HG03135 (cell line): ENCODE measurements at regions not wholly inside any gene's neighbourhood (a gene's known extent, or its start where the extent isn't known, plus 50 kb on each side); places are given as distances from the start of the nearest gene placed in this dataset.

Source experiments
- ATAC-seq: cut with Tn5 transposase; IDR thresholded peaks from one replicate; pipeline ENCODE4 v1.9.1; 2021; ENCODE audit warnings: mild to moderate bottlenecking, moderate library complexity; ENCODE audit not compliant: unreplicated experiment

DNA sequence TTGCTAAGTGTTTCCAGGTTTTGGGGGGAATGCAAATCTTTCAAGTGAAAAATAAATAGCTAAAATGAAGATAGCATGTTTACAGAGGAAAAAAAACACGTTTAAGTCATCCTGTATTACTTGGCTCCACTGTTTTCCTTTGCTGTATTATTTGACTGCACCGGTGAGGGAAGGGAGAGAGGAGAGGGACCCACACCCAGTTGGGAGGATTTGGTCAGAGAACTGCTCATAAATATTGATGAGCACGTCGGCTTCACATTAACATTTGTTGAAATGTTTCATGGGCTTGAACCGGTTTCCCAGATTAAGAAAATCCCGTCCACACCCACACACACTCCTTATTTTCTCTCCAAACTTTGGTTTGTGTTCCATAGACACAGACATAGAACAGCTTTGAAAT, 493.8 kb upstream of the MGMT start:
- no peak for ATAC-seq

DNA sequence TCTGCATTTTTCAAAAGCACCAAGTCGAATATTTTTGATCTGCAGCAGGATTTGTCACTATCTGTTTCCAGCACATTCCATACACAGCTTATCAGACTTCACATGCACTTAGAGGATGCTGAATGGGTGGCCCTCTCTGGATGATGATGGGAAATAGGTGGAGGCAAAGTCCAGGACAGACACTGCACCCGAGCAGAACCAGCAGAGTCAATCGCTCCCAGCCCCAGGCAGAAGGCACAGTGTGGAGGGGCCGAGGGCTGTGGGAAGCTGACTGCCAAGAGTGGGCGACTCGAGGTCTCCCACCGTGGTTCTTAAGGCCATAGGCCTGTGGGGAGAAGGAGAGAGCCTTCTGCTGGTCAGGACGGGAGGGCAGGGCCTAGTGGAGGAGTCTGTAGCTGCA, 490.2 kb upstream of the MGMT start:
- ATAC-seq, result no peak

DNA sequence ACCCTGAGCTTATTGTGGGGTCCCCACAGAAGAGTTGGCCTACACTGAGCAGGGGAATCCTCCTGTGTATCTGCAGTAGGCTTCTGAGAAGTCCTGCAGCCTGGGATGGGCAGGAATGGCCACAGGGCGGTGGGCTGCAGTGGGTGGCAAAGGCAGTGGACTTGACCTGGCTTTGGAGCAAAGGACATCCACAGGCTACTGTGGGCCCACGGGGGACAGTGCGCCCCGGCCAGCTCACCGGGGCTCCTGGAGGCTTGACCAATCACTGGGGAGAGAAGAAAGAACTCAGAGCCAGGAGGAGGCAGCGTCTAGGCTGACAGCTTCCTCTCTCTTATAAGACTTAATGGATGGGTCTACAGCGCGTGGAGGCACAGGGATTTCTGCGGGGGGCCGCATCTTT, 488.8 kb upstream of the MGMT start:
- ATAC-seq, result no peak

DNA sequence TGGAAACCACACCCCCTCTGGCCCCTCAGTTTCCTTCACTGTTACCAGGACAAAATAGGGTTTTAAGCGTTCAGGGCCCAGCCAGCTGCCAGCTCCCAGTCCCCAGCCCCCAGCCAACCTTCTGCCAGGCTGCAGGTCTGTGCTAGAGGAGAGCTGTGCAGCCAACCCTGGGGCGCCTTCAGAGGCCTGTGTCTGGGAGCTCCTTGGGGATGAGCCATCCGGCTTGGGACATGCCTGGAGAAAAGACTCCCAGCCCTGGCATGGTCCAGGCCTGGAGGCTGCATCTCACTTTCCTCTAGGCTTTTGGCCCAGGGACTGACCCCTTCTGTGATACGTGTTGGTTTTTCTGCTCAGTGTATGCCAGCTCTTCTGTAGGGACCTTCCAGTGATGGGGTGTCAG, 487.6 kb upstream of the MGMT start:
- ATAC-seq, result no peak

DNA sequence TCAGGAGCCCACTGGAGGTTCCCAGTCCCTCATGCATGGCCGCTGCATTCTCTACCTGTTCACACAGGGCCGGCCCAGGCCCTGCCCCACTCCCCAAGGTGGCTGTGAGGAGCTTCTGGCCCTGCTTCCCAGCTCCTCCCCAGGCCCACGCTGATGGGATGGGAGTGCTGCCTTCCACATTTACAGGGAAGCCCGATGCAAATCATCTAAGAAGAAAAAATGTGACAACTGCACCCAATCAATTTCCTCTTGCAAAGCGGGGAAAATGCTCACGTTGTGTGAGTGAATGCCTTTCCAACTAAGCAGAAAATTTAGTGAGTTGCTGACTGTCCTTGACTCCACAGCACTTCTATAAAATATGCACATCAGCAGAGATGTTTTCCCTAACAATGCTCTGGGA, 485.8 kb upstream of the MGMT start:
- ATAC-seq, result no peak

DNA sequence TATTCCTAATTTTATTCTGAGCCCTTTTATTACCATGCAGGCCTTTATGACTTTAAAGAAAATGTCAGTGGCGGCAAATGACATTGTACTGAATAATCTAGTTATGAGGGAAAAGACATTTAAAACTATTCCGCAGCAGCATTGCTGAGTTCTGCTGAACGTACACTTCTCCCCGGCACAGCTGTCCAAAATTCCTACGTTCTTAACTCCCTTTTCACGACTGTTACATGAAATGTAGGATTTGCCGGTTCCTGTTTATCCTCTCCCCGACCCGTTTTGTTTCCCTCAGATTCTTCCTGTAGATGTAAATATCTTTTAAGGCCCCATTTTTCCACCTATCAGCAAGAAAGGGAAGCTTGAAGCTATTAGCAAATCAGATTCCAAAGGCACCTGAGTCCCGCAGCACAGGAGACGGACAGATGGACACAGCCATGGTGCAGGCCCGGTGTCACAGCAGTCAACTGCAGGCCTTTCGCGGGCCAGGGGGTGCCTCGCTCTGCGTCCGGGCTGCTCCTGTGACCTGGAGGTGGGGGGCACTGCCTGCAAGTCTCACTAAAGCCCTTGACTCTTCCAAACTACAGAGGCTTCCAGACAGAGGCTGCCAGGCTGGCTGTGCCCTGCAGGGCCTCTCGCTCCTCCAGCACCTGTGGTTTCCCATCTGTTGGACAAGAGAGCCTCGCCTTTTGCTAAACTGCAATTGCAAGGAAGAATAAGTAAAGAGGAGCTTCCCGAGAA, 485.0 kb upstream of the MGMT start:
- no peak for ATAC-seq

DNA sequence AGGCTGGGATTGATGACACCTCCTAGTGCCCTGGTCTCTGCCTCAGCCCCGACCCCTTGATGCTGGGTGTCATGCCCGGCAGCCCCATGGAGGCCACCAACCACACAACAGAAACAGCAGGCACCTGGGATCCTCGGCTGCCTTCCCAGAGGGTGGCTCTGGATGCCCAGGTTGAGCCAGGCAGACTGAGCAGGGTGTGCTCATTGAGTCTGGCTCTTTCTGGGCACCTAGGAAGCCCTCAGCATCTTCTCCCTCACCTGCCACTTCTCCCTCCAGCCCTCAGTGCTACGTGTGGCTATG, 484.5 kb upstream of the MGMT start:
- no peak for ATAC-seq

DNA sequence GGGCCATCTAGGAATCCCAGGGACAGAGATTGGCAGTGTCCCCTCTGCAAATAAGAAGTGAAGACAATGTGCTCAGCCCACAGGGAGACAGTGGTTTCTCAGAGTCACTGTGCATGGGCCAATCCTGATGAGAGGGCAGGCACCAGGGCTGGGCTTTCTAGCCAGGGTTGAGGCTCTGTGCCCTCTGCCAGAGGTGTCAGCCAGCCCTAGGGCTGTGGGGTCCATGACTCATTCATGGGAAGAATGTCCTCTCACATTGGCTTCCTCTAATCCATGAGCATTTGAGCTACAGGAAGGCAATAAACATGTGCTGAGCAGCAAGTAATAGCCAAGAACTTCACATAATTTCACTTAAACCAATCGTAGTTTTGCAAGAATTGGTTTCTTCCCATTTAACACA, 482.0 kb upstream of the MGMT start:
- ATAC-seq, result no peak

DNA sequence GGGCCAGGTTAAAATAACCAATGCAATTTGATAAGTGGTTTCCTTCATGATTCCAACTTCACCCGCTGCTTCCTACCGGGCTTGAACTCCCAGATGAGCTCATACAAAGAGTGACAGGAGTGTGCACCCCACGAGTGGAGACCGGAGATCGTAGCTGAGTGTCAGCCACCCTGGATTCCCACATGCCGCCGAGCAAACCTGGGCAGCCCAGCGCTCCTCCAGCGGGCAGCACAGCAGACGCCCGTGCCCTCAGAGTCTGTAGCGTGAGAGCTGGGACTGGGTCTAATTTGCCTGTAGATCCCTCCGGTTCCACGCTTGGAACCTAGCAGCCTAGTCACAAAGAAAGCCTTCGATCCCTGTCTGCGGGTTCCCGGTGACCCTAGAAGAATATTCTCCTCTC, 476.1 kb upstream of the MGMT start:
- no peak for ATAC-seq

DNA sequence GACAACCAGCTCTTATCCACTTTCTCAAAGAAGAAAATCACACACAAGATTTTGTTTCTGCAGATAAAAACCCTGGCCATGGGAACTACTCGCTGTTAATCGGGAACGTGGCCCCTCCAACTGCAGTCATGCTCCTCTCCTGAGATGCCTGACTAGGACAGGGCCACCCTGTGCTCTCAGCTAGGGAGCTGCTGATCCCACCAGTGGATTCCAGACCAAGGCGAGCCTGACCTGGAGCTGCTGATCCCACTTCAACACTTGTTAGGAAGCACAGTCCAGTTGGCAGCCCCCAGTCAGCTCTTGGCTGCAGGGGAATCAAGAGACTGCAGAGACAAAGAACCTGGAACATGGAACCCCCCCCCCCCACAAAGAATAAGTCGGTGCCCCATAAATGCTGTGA, 474.3 kb upstream of the MGMT start:
- ATAC-seq, result no peak

DNA sequence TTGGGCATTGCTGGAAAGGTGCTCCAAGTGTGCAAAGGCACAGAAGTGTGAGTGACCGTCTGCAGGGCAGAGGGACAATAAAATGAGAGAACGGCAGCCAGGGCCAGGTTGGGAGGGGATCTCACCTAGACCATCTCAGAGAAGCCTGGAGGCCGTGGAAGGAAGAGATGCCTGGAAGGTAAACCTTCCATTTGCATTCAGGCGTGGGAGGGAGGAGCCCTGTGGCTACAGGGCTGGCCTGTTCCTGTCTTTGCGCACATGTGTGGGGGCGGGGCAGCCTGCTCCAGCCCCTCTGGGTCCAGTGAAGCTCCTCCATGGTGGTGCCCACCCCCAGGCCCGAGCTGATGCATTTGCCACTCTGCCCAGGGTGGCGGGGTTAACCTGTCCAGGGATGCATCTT, 473.6 kb upstream of the MGMT start:
- ATAC-seq, result no peak

DNA sequence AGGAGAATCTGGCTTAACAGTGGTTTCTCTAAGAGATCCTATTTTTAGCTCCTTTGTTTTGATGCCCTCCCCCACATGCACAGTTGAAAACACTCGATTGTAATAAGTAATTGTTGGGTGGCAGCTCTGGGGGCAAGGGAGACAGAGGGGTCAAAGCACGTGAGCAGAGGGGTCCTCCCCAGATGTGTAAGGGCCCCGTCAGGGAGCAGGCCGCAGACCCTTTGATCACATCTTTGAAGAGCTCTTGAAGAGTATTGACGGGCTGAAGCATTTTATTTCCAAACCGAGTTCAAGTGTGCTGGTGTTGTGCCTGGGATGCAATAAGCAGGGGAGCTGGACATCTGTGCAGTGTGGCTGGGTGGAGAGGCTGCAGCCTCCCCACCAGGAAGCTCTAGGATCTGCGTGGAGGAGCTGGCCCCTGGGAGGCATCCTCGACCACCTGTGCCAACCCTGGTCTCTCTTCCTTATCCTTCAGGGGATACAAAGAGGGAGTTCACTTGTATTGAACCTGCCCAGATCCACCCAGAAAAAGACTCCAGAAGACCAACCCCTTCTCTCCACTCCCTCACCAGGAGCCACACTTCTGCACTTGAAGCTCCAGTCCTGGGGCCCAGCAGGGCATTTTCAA, 473.0 kb upstream of the MGMT start:
- ATAC-seq, result no peak

DNA sequence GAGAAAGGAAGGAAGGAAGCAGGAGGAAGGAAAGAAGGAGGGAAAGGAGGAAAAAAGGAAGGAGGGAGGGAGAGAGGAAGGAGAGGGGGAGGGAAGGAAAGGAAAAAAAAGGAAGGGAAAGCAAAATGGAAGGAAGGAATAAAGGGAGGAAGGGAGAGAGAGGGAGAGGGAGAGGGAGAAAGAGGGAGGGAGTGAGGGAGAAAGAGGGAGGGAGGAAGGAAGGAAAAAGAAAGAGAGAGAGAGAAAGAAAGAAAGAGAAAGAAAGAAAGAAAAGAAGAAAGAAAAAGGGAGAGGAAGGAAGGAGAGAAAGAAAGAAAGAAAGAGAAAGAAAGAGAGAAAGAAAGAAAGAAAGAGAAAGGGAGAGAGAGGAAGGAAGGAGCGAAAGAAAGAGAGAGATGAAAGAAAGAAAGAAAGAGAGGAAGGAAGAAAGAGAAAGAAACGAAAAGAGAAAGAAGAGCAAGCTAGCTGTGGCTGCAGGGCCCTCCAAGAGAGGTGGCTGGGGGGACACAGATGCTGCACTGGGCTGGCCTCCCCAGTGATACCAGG, 472.4 kb upstream of the MGMT start:
- ATAC-seq, result no peak

DNA sequence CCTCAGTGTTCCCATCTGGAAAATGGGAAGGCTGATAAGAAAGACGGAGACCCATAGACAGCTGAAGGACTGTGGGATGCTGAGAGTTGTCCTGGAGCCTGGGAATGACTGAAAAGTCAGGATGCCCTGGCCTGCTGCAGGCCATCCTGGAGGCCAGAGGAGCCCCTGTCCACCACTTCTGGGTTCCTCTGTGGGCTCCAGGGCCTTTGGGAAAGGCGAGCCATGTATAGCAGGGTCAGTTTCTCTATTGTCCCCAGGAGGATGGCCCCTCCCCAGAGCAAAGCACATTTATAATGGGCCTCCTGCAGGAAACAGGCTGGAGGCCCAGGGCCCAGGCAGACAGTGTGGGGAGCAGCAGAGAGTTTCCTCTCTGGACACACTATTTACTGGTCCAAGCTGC, 471.4 kb upstream of the MGMT start:
- no peak for ATAC-seq

DNA sequence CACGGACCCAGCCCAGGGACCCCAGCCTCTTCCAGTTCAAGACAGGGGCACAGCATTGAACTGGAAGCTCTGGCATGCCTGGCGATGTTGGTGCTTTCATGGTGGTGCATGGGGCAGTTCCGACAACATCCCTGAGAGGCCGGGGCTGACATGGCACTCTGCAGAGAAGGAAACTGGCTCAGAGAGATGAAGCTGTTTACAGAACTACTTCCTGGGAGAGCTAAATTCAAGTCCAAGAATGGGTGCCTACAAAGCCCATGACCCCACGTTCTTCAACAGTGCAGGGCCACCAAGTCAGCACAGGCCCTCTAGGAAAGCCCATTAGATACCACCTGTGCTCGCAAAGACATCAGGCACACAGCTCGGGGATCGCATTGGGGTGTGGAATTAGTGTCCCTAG, 470.9 kb upstream of the MGMT start:
- ATAC-seq, result no peak

DNA sequence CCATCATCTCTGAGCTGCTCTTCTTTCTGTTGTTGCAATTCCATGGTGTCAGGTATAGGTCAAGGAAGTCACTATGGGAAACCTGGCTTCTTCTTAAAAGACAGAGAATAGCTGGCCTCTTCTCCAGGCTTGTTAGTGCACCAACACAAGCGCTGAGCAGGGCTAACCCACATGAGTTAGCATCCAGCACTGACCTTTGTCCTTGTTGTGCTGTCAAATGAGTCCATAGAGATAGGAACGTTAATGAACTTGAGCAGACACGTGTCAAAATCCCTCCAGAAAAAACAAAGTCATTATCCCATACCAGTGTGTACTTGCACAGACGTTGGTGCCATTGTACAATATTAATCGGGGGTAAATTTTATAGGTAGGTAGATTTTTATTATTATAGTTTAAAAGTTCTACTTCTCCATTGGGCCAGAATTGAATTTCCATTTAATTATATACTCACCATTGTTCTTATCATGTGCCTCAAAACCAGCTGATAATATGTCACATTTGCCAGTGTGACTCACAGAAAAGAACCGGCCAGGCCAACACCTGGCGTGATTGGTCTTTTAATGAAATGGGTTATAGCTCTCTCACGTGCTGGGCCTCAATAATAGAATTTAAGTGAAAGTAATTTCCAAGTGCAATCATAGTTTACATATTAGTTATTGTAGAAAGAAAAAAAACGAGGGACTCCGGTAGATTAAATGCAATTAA, 468.8 kb upstream of the MGMT start:
- ATAC-seq, result no peak

DNA sequence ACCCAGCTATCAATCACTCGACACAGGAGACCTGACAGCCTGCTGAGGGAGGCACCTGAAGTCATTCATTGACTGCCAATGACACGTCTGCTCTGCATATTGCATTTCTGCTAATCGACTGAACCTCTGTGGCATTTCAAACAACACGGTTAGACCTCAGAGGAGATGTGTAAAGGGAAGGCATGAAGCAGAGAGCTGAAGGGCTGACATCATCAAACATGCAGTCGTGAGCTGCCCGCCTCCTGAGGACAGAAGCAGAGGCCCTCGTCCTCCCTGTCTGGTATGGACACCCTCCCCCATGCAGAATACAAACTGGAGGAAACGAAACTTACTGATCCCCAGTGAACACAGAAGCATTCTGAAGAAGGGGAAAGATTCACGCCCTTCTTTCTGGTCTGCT, 462.6 kb upstream of the MGMT start:
- no peak for ATAC-seq

DNA sequence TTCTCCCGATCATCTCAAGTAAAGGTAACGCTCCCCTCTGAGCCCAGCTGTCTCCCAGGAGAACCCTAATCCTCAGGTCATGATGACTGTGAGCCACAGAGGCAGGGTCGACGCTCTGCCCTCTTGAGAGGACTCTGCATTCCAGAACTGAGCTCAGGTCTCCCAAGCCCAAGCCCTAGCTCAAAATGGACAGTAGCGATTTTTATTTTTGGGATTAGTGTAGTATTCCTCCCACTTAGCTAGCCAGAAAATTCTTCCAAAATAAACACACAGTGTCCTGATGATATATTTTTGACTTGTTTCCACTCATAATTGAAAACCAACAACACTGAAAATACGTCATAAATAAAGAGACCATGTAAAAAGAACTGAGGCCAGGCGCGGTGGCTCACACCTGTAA, 462.0 kb upstream of the MGMT start:
- no peak for ATAC-seq

DNA sequence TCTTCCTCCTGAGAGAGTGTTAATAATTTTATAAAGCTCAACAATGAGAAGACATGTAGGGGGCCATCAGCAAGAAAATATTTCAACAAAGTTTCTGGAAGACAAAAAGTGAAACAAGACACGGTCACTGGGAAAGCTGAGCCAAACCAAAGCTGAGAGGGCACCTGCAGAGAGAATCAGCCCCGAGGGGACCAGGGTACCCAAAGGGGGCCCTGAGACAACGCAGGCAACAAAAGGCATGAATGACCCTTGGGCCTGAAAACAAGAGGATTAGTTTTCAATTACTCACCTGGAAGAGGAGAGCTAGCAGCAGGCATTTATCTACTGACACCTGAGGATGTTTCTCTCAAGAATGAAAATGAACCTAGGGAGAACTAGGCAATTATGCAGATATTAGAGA, 461.2 kb upstream of the MGMT start:
- no peak for ATAC-seq

DNA sequence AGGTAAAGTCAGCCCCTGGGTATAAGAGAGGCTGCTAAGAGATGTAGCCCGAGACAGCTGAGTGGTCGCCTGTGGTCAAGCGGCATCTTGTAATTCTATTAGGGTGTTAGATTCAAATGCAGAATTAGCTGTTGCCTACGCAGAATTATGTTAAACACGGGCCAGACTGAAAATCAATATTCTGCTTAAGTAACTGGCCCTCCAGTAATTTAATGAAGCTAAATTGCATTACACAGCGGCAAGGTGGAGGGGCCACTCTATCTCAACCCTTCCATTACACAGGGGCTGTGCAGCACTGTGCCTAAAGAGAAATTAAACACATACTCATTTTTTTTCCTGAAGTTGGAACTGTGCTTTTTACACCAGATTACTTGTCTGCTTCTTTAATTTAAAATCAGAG, 448.5 kb upstream of the MGMT start:
- no peak for ATAC-seq

DNA sequence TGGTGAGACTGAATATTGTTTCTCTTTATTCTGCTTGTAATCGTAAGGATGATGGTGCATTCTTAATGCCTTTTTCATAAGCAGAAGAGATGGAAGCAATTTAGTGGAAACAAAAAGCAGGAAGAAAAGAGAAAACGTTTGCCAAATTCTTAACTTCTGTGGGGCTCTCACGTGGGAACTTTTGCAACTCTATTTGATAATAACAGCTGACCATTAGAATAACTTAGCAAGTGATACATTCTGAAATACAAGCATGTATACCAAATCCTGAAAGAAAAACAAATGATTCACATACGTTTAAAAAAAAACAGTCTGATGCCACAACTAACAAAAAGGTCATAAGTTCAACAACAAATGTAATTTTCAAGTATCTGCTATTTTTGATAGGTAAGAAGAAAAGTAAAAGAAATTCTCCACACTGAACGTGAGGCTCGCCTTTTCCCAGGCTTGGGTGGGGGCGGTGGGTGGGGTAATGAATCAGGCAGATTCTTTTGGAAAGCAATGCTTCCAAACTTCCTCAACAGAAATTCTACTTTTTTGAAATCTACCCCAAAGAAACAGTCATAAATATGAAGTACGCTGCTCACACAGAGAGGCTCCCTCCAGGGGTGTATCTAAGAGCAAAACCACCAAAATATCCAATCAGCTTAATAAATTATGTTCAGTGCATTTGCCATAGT, 446.2 kb upstream of the MGMT start:
- ATAC-seq, result no peak
